K562 (cell line): ENCODE measurements at regions not wholly inside any gene's neighbourhood (a gene's known extent, or its start where the extent isn't known, plus 50 kb on each side); places are given as distances from the start of the nearest gene placed in this dataset.

Experiments used
- ATAC-seq: fragments of 200-7000 bp; cut with Tn5 transposase; 3 replicates; pipeline ENCODE4 v1.9.1; 2020; ENCODE audit warnings: moderate library complexity
- BruUV-seq: library from RNA; stranded (reverse); fragments of 400-500 nt; replicated peaks from 2 replicates; lab custom pipeline; 2021; lab: Mats Ljungman, UMichigan
- CTCF ChIA-PET: fragments of 300-600 bp; formaldehyde crosslinking; extraction: SDS; loops from one replicate; lab custom pipeline; 2021; ENCODE audit warnings: low intra/inter-chr PET ratio; lab: Yijun Ruan, JAX
- POLR2A ChIA-PET: fragments of 300-600, 350-650 bp; sonication (Branson Sonifier 250); formaldehyde crosslinking; extraction: SDS; loops from one replicate; lab custom pipeline; 2021; ENCODE audit warnings: antibody characterized with exemption, inconsistent platforms; lab: Yijun Ruan, JAX
- DNase-seq, 4 experiments: peaks; one replicate each; pipeline versions ENCODE4 v3.0.0 to v3.0.0-alpha.2; 2011 to 2018; ENCODE audit warnings: low spot score in 3 of 4, mixed read lengths in 3 of 4; ENCODE audit errors: extremely low read depth in 1 of 4
- FAIRE-seq: peaks from 2 replicates; lab custom pipeline; 2011; peaks lifted over from hg19 to GRCh38; lab: Jason Lieb, UNC
- H2AFZ ChIP-seq: 2 replicates; pipeline ENCODE4 v1.6.0; 2011; ENCODE audit warnings: low read depth, low read length, control low read depth, inconsistent platforms
- H3K27ac ChIP-seq: fragments of 200-600 bp; 3 replicates; pipeline ENCODE4 v1.8.0; 2011; ENCODE audit warnings: low read depth, mild to moderate bottlenecking, control low read depth, inconsistent platforms, low read length, moderate library complexity, mixed read lengths; ENCODE audit errors: extremely low read depth
- H3K27me3 ChIP-seq, 2 experiments: fragments of 300-600 bp in 1 of 2; 2 replicates in 1 of 2; 3 replicates in 1 of 2; pipeline versions ENCODE4 v1.6.0 to v1.8.0; 2011; ENCODE audit warnings: inconsistent platforms in 2 of 2, low read length in 2 of 2, mild to moderate bottlenecking in 1 of 2, mixed read lengths in 1 of 2, moderate library complexity in 1 of 2; ENCODE audit not compliant: control insufficient read depth in 2 of 2, insufficient read depth in 2 of 2
- H3K36me3 ChIP-seq: fragments of 300-600 bp; 3 replicates; pipeline ENCODE4 v1.8.0; 2011; ENCODE audit warnings: mild to moderate bottlenecking, low read length, inconsistent platforms; ENCODE audit not compliant: control insufficient read depth, insufficient read depth
- H3K4me1 ChIP-seq, 2 experiments: fragments of 200-600 bp in 1 of 2; replicated peaks in 1 of 2; 2 replicates in 1 of 2; 3 replicates in 1 of 2; pipeline versions ENCODE4 v1.5.1 to v1.8.0; 2011; ENCODE audit warnings: inconsistent platforms in 2 of 2, low read length in 2 of 2, mild to moderate bottlenecking in 1 of 2, mixed read lengths in 1 of 2, moderate library complexity in 1 of 2; ENCODE audit not compliant: control insufficient read depth in 2 of 2, insufficient read depth in 2 of 2
- H3K4me2 ChIP-seq: 2 replicates; pipeline ENCODE4 v1.6.1; 2011; ENCODE audit warnings: low read length, control low read depth, inconsistent platforms, mixed read lengths; ENCODE audit not compliant: insufficient read depth
- H3K4me3 ChIP-seq: fragments of 200-600 bp; sonication (generic), shearing (Covaris generic); 2 replicates; pipeline ENCODE4 v1.5.1; 2016; ENCODE audit warnings: control low read depth, inconsistent platforms
- H3K79me2 ChIP-seq: fragments of 200-600 bp; 3 replicates; pipeline ENCODE4 v1.8.0; 2011; ENCODE audit warnings: low read length, inconsistent platforms; ENCODE audit not compliant: control insufficient read depth, insufficient read depth
- H3K9ac ChIP-seq, 2 experiments: 2 replicates each; pipeline versions ENCODE4 v1.6.0 to v1.6.1; 2011; ENCODE audit warnings: low read depth in 2 of 2, low read length in 2 of 2, control low read depth in 1 of 2, inconsistent platforms in 1 of 2, mild to moderate bottlenecking in 1 of 2, mixed read lengths in 1 of 2; ENCODE audit not compliant: insufficient read depth in 1 of 2
- H3K9me1 ChIP-seq: one replicate; pipeline ENCODE4 v1.6.0; 2011; ENCODE audit warnings: inconsistent platforms, mild to moderate bottlenecking, low read length, moderate library complexity; ENCODE audit not compliant: control insufficient read depth, insufficient read depth
- H3K9me3 ChIP-seq: replicated peaks from 2 replicates; pipeline ENCODE4 v1.5.1; 2011; ENCODE audit warnings: low read depth, low read length, inconsistent platforms; ENCODE audit not compliant: control insufficient read depth, insufficient read depth
- H4K20me1 ChIP-seq: replicated peaks from 2 replicates; pipeline ENCODE4 v1.6.1; 2011; ENCODE audit warnings: low read length, inconsistent platforms, mixed read lengths; ENCODE audit not compliant: control insufficient read depth, insufficient read depth
- ATF1 ChIP-seq, 2 experiments: fragments of 450-650 bp in 1 of 2; IDR thresholded peaks; 2 replicates each; pipeline ENCODE4 v1.6.1; 2016; ENCODE audit warnings: missing compliant biosample characterization in 1 of 2, missing genetic modification characterization in 1 of 2
- CTCF ChIP-seq, 3 experiments: IDR thresholded peaks in 2 of 3; conservative IDR thresholded peaks in 1 of 3; 2 replicates each; pipeline ENCODE4 v1.5.1; 2011 to 2012; ENCODE audit warnings: low read length in 3 of 3, mild to moderate bottlenecking in 3 of 3, control low read depth in 2 of 3, improper control_type of control experiment in 1 of 3, inconsistent platforms in 1 of 3, low read depth in 1 of 3, mixed read lengths in 1 of 3, moderate library complexity in 1 of 3; ENCODE audit not compliant: insufficient read depth in 2 of 3
- ELF4 ChIP-seq: fragments of 450-650 bp; formaldehyde crosslinking; IDR thresholded peaks from 2 replicates; pipeline ENCODE4 v1.4.0; 2022; ENCODE audit warnings: missing genetic modification characterization
- YY1 ChIP-seq, 3 experiments: IDR thresholded peaks; 2 replicates each; pipeline ENCODE4 v1.6.1; 2011; ENCODE audit warnings: low read length in 2 of 3, mild to moderate bottlenecking in 2 of 3, moderate library complexity in 2 of 3, borderline replicate concordance in 1 of 3, control low read depth in 1 of 3, low read depth in 1 of 3; ENCODE audit not compliant: insufficient read depth in 3 of 3, insufficient replicate concordance in 2 of 3, control insufficient read depth in 1 of 3, insufficient read length in 1 of 3; ENCODE audit errors: extremely low read depth in 1 of 3
- ZNF263 ChIP-seq: sonication (generic); formaldehyde crosslinking; IDR thresholded peaks from 2 replicates; pipeline ENCODE4 v1.8.0; 2022; ENCODE audit warnings: mild to moderate bottlenecking, missing genetic modification reagents, borderline replicate concordance
- WGBS: fragments of 100-300 bp; shearing (Covaris generic); methylation state at CpG from one replicate; pipeline ENCODE4 v1.1.6; 2016; ENCODE audit warnings: low coverage, mixed read lengths; ENCODE audit not compliant: insufficient coverage; ENCODE audit errors: missing lambda C conversion rate; 5-methylcytosine and 5-hydroxymethylcytosine counted together
- in situ Hi-C: fragments of 300-500 bp; cut with MboI; formaldehyde crosslinking; loops from 4 replicates; pipeline ENCODE4 v1.15.0; 2018; ENCODE audit warnings: inconsistent platforms, mixed read lengths
- intact Hi-C: fragments of 100-400 bp; cut with micrococcal nuclease; formaldehyde crosslinking; loops from 2 replicates; pipeline ENCODE4 v1.14.2; 2022

- no TSS peak for BruUV-seq
- no peaks in the 10 kb centered on the region for H3K27me3 ChIP-seq
- H3K36me3 ChIP-seq, result no peaks in the 10 kb centered on the region
- no peak overlapping the region for H3K4me3 ChIP-seq
- no peak overlapping the region for H3K27ac ChIP-seq
- FAIRE-seq, result no peak
- ATAC-seq, result 0 out of 3 replicates have a peak, but pooled peaks have one; percentile 40
- DNase-seq, result peak in 2 of 4 experiments; percentile 2
- no peaks in the 10 kb centered on the region for H3K4me1 ChIP-seq
- no peaks in the 10 kb centered on the region for H3K9me1 ChIP-seq
- H4K20me1 ChIP-seq, result no peaks in the 10 kb centered on the region
- H3K9me3 ChIP-seq, result no peaks in the 10 kb centered on the region
- H3K9ac ChIP-seq, result no peak overlapping the region
- in situ Hi-C loops, result no loop called here
- CTCF ChIA-PET, result no interaction called here
- H3K4me2 ChIP-seq, result no peak overlapping the region
- TF ChIP-seq ZNF263 (no peak), ATF1 (CRISPR knock-in tag; IDR thresholded peaks at IDR 0.05) (no peak), ATF1 (tag; IDR thresholded peaks at IDR 0.05) (no peak), CTCF (IDR thresholded peaks at IDR 0.05 in 2 of 3, conservative IDR thresholded peaks at IDR 0.05 in 1 of 3; ENCODE audit: insufficient read depth in 2 of 3, low read depth in 1 of 3, low read length in 3 of 3) (peak in 2 of 3 experiments; percentile 20; a peak in 1 of 6 replicates), ELF4 (CRISPR knock-in tag) (no peak), YY1 (IDR thresholded peaks at IDR 0.05; ENCODE audit: borderline replicate concordance in 1 of 3, control insufficient read depth in 1 of 3, extremely low read depth in 1 of 3, insufficient read depth in 3 of 3, insufficient read length in 1 of 3, insufficient replicate concordance in 2 of 3, low read depth in 1 of 3, low read length in 2 of 3) (peak in 1 of 3 experiments; percentile 34)
- POLR2A ChIA-PET, result no interaction called here
- H2AFZ ChIP-seq, result no peak overlapping the region
- 0% methylated on average over 3 of the region's 3 CpGs for WGBS
- no peaks in the 10 kb centered on the region for H3K79me2 ChIP-seq
- intact Hi-C loops, result no loop called here
Observed at GRCh38 chr3:153835540-153835939, 285.6 kb upstream of the ARHGEF26 start.
